H4 (cell line): ENCODE measurements at regions not wholly inside any gene's neighbourhood (a gene's known extent, or its start where the extent isn't known, plus 50 kb on each side); places are given as distances from the start of the nearest gene placed in this dataset.

Experiments
- DNase-seq: peaks from one replicate; pipeline ENCODE4 v3.0.0-alpha.2; 2015; ENCODE audit warnings: low spot score

GRCh38 chr20:50313827-50314677, 123.4 kb downstream of the CEBPB start:
- DNase-seq, result no peak

DNA sequence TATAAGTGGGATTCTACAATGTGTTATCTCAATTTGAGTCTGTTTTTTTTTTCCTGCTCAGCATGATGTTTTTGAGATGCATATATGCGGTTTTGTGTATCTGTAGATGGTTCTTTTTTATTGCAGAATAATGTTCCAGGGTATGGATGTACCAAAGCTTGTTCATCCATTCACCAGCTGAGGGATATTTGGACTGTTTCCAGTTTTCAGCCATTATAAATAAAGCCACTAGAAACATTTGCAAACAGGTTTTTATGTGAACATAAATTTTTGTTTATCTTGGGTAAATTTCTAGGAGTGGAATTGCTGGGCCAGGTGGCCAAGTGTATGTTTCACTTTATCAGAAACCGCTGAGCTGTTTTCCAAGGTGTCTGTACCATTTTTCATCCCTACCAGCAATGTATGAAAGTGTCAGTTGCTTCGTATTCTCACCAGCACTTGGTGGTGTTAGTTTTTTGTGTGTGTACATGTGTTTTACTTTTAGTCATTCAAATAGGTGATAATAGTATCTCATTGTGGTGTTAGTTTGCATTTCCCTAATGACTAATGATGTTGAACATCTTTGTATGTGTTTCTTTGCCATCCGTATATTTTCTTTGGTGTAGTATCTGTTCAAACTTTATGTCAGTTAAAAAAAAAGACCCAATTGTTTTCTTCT, 124.2 kb downstream of the CEBPB start:
- no peak for DNase-seq

- no peak for DNase-seq
Measured at GRCh38 chr20:50315586-50316551, 125.2 kb downstream of the CEBPB start.

GRCh38 chr20:50317116-50317515, 126.5 kb downstream of the CEBPB start:
- no peak for DNase-seq

DNA sequence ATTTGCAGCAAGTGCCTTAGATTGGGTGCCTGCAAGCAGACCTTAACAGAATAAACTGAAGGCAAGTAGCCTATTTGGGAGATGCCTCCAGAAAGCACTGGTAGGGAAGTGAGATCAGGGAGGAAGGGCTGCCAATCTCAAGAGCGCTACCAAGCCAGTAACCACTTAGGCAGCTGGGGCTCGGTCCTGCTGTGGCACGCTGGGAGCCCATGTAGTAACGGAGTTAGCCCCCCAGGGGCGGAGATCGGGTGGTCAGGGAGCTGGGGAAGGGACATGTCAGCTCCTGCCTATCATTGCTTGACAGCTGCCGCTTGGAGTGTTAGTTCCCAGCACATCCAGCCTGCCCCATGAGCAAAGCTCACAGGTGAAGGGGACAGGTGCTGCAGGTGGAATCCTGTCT, 127.0 kb downstream of the CEBPB start:
- DNase-seq, result no peak

DNA sequence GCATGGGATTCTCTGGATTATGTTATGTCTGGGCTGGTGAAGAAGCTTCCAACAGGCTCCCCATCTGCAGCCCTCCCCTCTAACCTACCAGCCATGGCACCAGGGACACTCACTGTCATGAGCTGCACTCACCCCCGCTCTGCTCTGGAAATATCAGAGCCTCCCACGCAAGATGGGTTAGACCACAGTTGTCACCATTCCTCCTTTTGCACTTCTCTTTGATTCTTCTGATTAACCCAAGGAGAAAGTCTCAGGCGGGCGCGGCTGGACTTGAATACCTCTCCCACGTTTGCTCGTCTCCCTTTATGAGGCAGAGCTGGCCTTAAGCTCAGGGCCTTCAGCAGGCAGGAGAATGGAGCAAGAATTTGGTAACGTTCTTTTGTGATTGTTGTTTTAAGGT, 128.1 kb downstream of the CEBPB start:
- no peak for DNase-seq

- no peak for DNase-seq
Measured at GRCh38 chr20:50320005-50320900, 129.6 kb downstream of the CEBPB start.

DNA sequence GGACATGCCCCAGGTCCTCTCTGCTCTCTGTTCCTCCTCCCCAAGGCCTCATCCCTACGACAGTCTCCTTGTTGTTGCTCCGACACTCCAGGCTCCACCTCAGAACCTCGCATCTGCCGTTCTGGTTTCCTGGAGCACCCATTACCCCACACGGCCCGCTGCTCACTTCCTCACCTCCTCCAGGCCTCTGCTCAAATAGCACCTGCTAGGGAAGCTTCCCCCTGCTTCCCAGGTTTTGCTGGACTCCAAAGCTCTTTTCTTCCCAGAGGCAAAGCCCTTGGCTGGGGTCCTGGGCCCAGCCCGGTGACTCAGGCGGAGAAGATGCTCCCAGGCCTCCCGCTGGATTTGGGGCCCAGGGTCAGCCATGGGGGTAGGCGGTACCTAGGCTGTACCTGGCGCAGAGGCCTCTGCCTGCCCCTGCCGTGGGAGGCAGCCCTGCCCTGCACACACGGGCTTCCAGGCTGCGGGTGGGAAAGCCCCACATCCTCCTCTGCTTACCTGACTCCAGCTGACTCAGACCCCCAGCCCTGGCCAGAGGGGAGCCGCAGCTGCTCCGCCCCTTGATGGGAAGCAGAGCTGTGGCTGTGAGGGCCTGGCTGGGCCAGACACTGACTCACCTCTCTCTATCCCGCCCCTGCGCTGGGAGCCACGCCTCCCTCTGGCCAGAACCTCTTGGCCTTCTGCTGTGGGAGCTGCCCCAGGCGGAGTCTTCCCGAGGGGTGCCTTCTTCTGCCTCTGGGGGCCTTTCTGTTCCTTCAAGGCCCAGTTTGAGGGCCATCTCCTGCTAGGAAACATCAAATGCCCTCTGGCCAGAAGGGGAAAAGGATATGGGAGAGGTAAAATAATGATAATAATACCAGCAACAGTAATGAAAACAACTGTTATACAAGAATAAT, 130.5 kb downstream of the CEBPB start:
- DNase-seq, result peak; percentile 88

DNA sequence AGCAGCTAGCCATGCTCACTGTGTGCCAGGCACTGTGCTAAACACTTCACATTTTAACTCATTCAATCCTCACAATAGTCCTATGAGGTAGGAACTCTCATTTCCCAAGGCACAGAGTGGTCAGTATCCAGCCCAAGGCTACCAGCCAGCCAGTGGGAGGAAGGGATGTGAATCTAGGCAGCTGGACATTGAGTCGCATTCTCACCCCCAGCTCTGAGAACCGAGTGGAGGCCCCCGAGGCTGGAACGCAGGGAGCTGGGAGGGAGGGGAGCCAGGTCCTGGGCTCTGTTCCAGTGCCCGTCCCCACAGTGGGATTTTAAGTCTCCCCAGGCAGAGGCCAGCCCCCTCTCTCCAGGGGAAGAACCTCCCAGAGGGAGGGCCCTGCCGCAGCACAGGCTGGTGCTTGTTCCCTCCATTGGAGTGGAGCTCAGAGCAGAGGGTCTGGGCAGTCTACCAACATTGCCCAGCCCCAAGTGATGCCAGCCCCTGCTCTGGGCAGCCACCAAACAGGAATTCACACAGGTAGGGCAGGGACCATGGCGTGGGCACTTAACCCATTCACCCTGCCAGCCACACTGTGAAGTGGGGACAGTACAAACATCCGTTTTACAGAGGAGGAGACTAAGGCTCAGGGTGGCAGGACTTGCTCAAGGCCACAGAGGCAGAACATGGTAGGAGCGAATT, 131.3 kb downstream of the CEBPB start:
- no peak for DNase-seq

DNA sequence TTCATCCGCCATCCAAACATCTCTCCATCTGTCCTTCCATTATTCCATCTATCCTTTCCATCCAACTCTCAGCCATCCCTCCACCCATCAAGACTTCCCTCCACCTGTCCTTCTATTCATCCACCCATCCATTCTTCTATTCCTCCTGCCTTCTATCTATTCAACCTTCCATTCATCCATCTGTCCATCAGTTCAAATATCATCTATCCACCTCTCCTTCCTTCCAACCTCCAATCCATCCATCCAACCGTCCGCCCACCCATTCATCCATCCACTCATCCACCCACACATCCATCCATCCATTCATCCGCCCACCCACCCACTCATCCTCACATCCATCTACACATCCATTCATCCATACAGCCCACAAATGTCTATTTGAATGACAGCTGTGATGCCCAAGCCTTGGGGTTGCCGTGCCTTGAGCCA, 132.1 kb downstream of the CEBPB start:
- DNase-seq, result no peak

GRCh38 chr20:50323209-50323608, 132.6 kb downstream of the CEBPB start:
- DNase-seq, result no peak

DNA sequence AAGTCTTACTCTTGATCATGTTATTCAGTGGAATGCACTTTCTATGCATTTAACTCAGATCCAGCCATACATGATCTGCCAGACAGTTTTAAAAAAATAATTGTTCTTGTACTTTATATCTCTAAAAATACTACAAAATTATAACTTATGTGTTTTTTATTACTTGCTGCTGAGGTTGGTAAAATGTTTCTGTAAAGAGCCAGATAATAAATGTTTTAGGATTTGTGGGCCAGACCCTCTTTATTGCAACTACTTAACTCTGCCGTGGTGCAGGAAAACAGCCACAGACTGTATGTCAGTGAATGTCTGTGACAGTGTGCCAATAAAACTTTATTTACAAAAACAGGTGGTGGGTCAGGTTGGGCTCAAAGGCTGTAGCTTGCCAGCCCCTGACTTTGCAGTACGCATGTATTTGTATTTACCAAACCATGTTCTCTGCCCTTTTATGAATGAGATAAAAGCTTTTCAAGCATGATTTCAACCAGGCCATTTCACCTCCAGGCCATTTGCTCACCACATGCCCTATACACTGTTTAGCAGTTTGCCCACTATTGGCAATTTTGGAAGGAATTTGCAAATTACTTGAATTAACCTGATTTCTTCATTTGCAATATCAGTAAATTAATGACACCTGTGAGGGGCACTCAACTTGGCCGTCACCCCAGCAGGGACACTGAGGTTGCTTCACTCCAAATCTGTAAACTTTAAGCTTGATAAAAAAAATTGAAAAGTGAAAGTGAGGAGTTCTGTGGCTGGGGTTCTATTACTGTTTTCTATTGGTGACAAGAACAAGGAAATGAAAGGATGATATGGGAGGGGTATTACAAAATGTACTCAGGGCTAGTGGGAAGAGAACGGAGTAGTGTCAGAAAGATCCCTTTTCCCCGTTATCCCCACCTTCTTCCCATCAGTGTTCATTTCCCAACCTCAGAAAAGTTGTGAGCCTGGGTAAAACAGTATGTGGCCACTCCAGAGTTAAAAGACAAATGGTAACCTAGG, 133.4 kb downstream of the CEBPB start:
- DNase-seq, result no peak

DNA sequence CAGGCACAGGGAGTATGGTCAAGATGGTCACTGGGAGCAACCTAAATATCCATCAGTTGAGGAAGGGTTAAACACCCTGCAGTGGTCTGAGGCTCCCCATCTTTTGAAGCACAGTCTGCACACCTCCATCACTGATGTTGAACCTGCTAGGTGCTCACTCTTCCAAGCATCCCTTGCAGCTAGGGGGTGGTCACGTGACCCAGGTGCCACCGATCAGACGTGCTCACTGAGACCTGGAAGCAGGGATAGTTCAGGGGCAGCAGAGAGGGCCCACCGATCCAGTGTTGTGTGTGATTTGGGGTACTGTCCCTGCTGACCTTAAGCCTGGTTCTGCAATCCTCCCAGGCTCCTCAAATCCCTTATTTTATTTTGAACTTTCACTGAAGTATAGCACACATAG, 134.6 kb downstream of the CEBPB start:
- DNase-seq, result no peak

GRCh38 chr20:50325651-50326050, 135.0 kb downstream of the CEBPB start:
- DNase-seq, result no peak

DNA sequence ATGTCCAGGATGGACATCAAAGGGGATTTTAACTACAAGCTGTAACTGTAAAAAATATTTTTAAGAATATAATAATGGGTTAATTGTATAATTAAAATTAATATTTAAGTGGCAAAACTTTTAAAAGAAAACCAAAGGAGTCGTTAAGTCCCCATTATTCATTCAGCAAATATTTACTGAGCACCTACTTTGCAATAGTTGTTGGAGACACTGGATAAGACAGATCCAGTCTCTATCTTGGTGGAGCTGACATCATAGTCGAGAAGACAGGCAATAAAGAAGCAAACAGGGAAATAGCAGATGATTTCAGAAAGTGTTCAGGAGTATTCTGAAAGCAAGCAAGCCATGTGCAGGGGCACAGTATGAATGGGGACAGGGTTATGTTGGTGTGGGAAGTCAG, 137.0 kb downstream of the CEBPB start:
- no peak for DNase-seq

GRCh38 chr20:50328222-50328979, 137.8 kb downstream of the CEBPB start:
- no peak for DNase-seq
